ENCODE measurements at regions not wholly inside any gene's neighbourhood (a gene's known extent, or its start where the extent isn't known, plus 50 kb on each side); places are given as distances from the start of the nearest gene placed in this dataset.

- Histone ChIP-seq H3K36me3 (no peaks in the 10 kb centered on the region), H3K27ac (no peak overlapping the region), H3K4me1 (no peaks in the 10 kb centered on the region), H3K9me3 (no peaks in the 10 kb centered on the region), H3K27me3 (no peaks in the 10 kb centered on the region), H3K4me3 (no peak overlapping the region)
- intact Hi-C loops (cut with DNase I): no loop called here
- TF ChIP-seq, protein P1, sequence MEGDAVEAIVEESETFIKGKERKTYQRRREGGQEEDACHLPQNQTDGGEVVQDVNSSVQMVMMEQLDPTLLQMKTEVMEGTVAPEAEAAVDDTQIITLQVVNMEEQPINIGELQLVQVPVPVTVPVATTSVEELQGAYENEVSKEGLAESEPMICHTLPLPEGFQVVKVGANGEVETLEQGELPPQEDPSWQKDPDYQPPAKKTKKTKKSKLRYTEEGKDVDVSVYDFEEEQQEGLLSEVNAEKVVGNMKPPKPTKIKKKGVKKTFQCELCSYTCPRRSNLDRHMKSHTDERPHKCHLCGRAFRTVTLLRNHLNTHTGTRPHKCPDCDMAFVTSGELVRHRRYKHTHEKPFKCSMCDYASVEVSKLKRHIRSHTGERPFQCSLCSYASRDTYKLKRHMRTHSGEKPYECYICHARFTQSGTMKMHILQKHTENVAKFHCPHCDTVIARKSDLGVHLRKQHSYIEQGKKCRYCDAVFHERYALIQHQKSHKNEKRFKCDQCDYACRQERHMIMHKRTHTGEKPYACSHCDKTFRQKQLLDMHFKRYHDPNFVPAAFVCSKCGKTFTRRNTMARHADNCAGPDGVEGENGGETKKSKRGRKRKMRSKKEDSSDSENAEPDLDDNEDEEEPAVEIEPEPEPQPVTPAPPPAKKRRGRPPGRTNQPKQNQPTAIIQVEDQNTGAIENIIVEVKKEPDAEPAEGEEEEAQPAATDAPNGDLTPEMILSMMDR (IDR thresholded peaks at IDR 0.05): no peak
- DNase-seq (peak in 2 of 4 donors; percentile 29 to 35), ATAC-seq (peak; percentile 84)
Observed at GRCh38 chr11:26849036-26849435, 127.2 kb upstream of the SLC5A12 start.

- Histone ChIP-seq H3K4me3 (no peak overlapping the region), H3K4me1 (no peaks in the 10 kb centered on the region), H3K27ac (no peak overlapping the region), H3K27me3 (no peaks in the 10 kb centered on the region), H3K9me3 (no peaks in the 10 kb centered on the region), H3K36me3 (no peaks in the 10 kb centered on the region)
- ATAC-seq: no peak
- TF ChIP-seq, protein P1 (IDR thresholded peaks at IDR 0.05): no peak
- DNase-seq: no peak
- intact Hi-C loops (cut with DNase I): no loop called here
Observed at GRCh38 chr11:26851291-26851690, 129.4 kb upstream of the SLC5A12 start.

- no peaks in the 10 kb centered on the region for H3K4me1 ChIP-seq
- DNase-seq (no peak), ATAC-seq (no peak)
- H3K27ac ChIP-seq: no peak overlapping the region
- TF ChIP-seq, protein P1 (IDR thresholded peaks at IDR 0.05): no peak
- no peaks in the 10 kb centered on the region for H3K9me3 ChIP-seq
- no peak overlapping the region for H3K4me3 ChIP-seq
- intact Hi-C loops (cut with DNase I): no loop called here
- H3K36me3 ChIP-seq: no peaks in the 10 kb centered on the region
- H3K27me3 ChIP-seq: no peaks in the 10 kb centered on the region
Observed at GRCh38 chr11:26851696-26852095, 129.8 kb upstream of the SLC5A12 start.

- ATAC-seq (no peak), DNase-seq (no peak)
- intact Hi-C loops (cut with DNase I): no loop called here
- no peak overlapping the region for H3K27ac ChIP-seq
- TF ChIP-seq, protein P1 (IDR thresholded peaks at IDR 0.05): no peak
- no peak overlapping the region for H3K4me3 ChIP-seq
- H3K36me3 ChIP-seq: no peaks in the 10 kb centered on the region
- H3K27me3 ChIP-seq: no peaks in the 10 kb centered on the region
- H3K4me1 ChIP-seq: no peaks in the 10 kb centered on the region
- H3K9me3 ChIP-seq: no peaks in the 10 kb centered on the region
Observed at GRCh38 chr11:26858098-26858497, 135.8 kb upstream of the FIBIN start.

GRCh38 chr11:26859416-26859815 lies 134.5 kb upstream of the FIBIN start:
- Histone ChIP-seq H3K4me3 (no peak overlapping the region), H3K9me3 (no peaks in the 10 kb centered on the region), H3K36me3 (no peaks in the 10 kb centered on the region), H3K27me3 (no peaks in the 10 kb centered on the region), H3K4me1 (no peaks in the 10 kb centered on the region), H3K27ac (no peak overlapping the region)
- intact Hi-C loops (cut with DNase I): no loop called here
- TF ChIP-seq, protein P1 (IDR thresholded peaks at IDR 0.05): no peak
- ATAC-seq (no peak), DNase-seq (no peak)

All from left lung (tissue), 4 donors.